ENCODE measurements at regions not wholly inside any gene's neighbourhood (a gene's known extent, or its start where the extent isn't known, plus 50 kb on each side); places are given as distances from the start of the nearest gene placed in this dataset.
"Not testable (repeated sequence)": the region's sequence is repeated elsewhere in the genome, so short reads cannot be mapped to it uniquely, and the experiment has no call there.

DNA sequence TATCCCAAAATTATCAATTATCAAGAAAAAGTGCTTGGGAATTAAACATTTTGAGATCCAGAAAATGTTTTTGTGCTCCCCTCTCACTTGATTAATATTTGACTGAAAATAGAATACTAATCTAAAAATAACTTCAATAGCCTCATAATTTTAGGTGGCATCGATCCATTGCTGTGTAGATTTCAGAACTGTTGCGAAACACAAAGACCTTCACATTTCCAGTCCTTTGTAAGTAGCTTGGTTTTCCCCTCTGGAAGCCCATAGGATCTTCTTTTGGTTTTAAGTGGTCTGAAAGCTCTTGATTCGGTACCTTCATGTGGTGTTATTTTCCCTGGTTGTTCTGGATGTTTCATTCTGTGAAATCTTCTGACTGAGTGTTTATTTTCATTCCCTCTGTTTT is 176.5 kb downstream of the NUFIP1 start:
- DNase-seq, result no peak

DNA sequence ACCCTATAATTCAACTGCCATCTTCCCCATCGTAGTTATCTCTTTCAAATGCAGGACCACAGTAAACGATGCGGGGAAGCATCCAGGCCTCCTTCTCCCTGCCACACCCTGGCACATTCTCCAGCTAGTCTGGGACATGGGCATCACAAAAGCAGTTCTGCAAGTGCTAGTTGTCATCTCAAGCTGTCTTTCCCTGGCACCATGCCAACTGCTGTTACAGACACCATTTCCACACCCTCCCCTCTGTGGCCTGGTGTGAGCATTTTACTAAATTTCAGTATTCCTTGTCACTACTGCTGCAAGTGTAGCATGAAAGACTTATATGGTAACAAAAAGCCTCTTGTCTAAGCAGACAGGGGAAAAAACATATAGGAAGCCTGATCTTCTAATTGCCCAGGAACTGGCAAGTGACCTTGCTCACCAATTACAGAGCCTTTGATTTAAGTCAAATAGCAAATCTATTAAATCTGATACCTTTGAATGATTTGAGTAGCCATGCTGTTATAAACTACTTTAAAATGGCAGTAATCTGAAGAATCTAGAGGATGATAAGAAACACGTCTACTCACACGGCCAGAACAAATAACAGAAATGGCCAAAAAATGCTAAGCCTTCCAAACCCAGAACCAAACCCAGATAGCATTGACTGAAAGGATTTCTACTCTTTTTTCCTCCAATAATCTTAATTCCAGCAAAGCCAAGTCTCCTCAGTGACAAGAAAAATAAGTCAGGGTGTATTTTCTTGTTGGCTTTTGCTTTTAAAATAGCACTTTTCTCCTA is 179.0 kb downstream of the NUFIP1 start:
- DNase-seq, result no peak

GRCh38 chr13:44809190-44809589 is 180.1 kb downstream of the NUFIP1 start:
- no peak for DNase-seq

DNA sequence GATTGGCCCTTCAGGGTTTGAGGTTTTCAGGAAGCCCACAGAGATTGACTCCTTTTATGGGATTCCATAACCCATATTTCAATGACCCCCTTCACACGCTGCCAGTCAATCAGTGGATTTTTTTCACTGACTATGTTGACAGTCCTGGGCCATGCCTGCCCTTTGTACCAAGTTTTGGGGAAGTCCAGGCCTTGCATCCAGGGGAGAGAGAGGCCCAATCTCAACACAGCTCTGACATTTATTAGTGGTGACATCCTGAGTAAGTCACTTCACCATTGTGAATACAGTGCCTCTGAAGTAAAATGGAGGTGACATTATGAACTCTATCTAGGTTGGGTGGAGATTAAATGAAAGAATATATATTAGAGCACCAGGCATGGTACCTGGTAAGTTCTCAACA is 181.1 kb downstream of the NUFIP1 start:
- DNase-seq, result no peak

DNA sequence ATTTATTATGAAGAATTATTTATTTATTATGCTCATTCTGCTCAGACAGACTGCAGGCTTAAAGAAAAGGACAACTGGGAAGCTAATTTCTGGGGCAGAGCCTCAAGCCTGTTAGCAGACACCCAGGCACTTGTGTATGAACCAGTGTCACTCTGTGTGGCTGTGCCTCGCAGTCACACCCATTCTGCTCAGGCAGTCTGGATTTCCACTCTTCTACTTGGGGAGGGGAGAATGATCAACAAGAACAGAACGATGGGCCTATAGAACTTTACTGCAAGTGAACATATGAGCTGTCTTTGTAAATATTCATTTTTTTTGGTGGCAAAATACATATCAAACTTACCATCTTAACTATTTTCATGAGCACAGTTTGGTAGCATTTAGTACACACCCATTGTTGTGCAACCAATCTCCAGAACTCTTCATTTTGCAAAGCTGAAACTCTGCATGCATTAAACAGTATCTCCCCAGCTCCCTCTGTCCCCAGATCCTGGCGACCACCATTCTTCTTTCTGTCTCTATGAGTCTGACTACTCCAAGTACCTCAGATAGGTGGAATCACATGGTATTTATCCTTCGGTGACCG is 181.7 kb downstream of the NUFIP1 start:
- DNase-seq, result no peak

DNA sequence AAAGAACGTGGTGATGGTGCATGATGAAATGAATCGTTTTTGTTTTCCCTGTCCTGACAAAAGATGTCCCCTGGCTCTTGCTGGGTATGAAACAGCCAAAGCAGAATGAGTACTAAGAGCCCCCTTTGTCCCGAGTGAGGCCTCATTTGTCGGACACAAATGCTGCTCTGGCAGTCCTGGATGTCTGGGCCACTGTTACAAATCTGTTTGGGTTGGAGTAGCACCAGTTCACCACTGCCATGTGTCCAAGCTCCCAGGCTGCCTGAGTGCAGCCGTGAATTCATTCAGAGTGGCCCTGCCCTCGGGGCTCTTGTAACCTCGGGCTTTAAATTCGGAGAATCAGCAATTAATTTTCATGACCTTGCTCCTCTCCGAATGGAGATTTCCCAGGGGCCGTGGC is 182.4 kb downstream of the NUFIP1 start:
- no peak for DNase-seq

DNA sequence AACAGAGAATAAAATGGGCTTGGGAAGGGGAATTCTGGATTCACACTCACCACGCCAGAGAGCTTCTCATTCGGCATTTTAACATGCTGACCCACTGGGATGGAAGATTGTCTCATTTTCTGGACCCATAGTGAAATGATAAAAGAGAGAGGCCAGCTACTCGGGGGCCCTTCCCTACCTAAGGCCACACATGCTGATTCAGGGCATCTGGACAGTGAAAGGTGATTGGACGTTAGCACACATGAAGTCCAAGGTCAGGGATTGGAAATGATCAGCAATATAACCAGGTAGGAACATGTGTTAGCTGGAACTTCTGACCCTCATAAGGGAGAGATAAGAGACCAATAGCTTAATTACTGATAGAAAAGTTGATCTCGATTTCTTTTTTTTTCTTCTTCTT is 183.7 kb downstream of the NUFIP1 start:
- DNase-seq, result no peak

DNA sequence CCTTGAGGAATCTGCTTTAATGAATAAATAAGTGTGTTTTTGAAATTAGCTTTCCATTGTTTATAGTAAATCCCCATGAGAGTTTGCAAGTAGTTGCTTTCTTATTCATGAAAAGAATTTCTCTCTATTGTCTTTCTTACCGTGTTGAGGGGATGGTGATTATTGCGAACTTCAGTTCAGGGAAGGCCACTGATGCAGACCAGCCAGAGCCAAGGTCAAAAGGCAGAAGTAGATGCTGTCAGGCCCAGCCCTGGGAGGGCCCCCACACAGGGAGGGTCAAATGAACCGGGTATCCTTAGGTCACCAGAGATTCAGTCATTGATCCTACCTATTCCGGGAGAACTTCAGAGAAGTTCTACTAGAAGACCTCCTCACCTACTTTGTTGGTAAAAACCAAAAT is 185.9 kb downstream of the NUFIP1 start:
- DNase-seq, result no peak

- no peak for DNase-seq
Measured at GRCh38 chr13:44802491-44802890, 186.8 kb downstream of the NUFIP1 start.

- DNase-seq, result no peak
Measured at GRCh38 chr13:44801990-44802389, 187.3 kb downstream of the NUFIP1 start.

GRCh38 chr13:44800626-44801025 is 188.6 kb downstream of the NUFIP1 start:
- DNase-seq, result no peak

DNA sequence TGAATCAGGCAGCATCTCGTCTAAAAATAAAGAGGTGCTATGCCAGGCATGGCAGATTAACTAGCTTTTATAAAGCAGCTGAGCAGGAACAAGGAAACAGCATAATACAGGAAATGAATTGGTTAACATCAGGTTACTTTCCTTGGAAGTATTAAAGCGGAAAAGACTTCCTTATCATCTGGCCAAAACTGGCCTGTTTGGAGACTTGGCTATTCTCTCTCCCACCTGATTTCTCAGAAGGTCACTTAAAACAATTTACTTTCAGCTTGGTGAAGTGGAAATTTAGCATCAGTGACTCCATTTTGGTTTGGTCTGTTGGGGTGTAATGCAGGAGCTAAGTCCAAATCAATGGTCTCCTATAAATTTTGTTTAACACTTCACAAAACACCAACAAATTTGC is 191.6 kb downstream of the NUFIP1 start:
- no peak for DNase-seq

- DNase-seq, result no peak
Measured at GRCh38 chr13:44796597-44797490, 192.4 kb downstream of the NUFIP1 start.

DNA sequence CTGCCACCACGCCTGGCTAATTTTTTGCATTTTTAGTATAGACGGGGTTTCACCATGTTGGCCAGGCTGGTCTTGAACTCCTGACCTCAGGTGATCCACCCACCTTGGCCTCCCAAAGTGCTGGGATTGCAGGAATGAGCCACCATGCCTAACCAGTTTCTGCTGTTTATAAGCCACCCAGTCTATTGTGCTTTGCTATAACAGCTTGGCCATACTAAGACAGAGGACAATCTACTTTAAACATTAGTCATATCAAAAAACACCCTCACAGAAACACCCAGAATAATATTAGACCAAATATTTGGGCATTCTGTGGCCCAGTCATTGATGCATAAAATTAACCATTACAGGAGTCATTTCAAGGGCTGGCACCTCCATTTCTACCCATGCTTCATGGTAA is 193.2 kb downstream of the NUFIP1 start:
- DNase-seq, result not testable (repeated sequence)

- no peak for DNase-seq
Measured at GRCh38 chr13:44795176-44795575, 194.1 kb downstream of the NUFIP1 start.

GRCh38 chr13:44792096-44792495 is 197.2 kb downstream of the NUFIP1 start:
- no peak for DNase-seq

GRCh38 chr13:44790289-44790688 is 199.0 kb downstream of the NUFIP1 start:
- no peak for DNase-seq

GRCh38 chr13:44787617-44788016 is 201.7 kb downstream of the NUFIP1 start:
- DNase-seq, result no peak

DNA sequence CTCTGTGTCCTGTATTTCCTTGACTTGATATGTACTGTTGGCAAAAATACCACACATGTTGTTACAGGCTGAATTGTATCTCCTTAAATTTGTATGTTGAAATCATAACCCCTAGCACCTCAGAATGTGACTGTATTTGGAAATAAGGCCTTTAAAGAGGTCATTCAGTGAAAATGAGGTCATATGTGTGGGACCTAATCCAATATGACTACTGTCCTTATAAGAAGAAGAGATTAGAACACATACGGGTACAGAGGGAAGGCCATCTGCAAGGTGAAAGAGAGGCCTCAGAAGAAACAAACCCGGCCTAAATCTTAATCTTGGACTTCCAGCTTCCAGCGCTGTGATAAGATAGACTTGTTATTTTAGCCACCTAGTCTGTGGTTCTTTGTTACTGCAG is 202.5 kb downstream of the NUFIP1 start:
- DNase-seq, result no peak

DNA sequence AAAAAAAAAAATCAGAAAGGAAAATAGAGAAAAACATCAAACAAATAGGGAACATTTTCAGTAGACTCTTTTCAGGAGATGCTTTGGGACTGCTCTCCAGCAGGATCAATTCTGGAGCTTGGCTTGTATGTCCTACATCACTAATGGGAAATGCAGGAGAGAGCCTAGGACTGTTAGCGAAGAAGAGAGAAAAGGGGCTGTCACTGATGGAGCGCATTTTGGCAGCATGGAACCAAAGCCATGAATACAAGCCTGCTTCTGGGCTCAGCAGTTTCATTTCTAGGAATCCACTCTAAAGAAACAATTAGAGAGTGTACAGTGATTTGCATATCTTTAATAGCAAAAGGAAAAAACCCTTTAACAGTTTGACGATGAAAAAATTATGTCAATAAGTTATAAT is 203.9 kb downstream of the NUFIP1 start:
- DNase-seq, result no peak

- no peak for DNase-seq
Measured at GRCh38 chr13:44784708-44785080, 204.6 kb downstream of the NUFIP1 start.

- no peak for DNase-seq
Measured at GRCh38 chr13:44783994-44784707, 205.1 kb downstream of the NUFIP1 start.

- DNase-seq, result no peak
Measured at GRCh38 chr13:44780591-44781280, 204.6 kb upstream of the TSC22D1 start.

Data from NCI-H446 treated with DMSO at 0.1 percent for 48 hours (cell line).